T-helper 1 cell treated with Interleukin-12 subunit alpha and Interleukin-12 subunit beta and Interleukin-4 antibody, amounts not matched to agents 30 ng/mL and 1 ng/mL, for 36 hours (primary cell): ENCODE measurements at regions not wholly inside any gene's neighbourhood (a gene's known extent, or its start where the extent isn't known, plus 50 kb on each side); places are given as distances from the start of the nearest gene placed in this dataset.

Source experiments
- intact Hi-C: fragments of 100-400 bp; cut with micrococcal nuclease; formaldehyde crosslinking; loops from one replicate; pipeline ENCODE4 v1.15.1; 2024

DNA sequence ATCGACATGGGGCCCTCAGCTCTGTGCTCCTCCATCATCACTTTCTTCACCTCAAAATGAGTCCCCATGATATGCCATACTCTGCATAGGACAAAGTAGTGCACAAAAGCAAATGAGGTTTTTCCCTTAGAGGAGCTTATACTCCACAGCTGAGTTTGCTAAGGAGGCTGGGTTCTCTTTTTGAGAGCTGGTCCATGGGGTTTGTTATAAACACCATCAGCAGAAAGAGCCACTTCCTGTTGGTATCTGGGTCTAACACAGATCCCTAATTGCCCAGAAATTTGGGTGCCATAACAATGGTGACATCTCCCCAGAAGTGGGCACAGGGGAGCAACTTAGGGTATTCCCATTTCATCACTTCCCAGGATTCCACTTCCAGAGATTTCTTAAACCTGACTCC, 395.7 kb downstream of the FOXO1 start:
- intact Hi-C loops = no loop called here

GRCh38 chr13:40271271-40271885, 395.1 kb downstream of the FOXO1 start:
- intact Hi-C loops = no loop called here

- intact Hi-C loops = no loop called here
Measured at GRCh38 chr13:40271931-40272775, 394.3 kb downstream of the FOXO1 start.

- intact Hi-C loops = no loop called here
Measured at GRCh38 chr13:40272776-40273139, 393.7 kb downstream of the FOXO1 start.

DNA sequence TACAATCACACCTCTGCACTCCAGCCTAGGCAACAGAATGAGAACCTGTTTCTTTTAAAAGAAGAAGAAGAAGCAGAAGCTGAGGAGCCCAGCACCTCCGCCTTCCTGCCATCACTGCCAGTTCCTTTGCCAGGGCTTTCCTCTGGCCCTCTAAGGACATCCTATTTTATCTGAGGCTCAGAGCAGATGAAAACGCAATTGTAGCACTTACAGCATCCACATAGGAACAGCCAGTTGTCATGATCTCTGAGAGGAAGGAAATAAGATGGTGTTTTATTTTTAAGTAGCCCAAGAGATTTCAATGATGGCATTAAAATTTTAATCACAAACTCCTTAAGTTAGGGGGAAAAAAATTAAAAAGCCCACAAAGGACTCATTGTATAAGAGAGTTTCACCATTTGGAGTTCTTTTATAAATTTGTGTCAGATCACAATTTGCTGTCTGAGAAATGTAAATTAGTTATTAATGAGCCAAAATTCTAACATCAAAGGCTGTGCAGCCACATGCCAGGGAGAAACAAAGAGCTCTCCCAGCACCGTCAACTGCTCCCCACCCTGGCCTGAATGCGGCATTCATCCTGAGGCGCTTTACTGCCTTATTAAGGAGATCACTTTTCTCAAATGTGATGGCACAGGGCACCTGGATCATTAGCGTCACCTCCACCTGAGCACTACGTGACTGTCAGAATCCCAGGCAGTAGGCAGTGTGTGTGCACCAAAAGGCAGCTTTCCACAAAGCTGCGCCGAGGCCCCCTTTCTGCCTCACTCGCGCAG, 393.0 kb downstream of the FOXO1 start:
- intact Hi-C loops = no loop called here

DNA sequence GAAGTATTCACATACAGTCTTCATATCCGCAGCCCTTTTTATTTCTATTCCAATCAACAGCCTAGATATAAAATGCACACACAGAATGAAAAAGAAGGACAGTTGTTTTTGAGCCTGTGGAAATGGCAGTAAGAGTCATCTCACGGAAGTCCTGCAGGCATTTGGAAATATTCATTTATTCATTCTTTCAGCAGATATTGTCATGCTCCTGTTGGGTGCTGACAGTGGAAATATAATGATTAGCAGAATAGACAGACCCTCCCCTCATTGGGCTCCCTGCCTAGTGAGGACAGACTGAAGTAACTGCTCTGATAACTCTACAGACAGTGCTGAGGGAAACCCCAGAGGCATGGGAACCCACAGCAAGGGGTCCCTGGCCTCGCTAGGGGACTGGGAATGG, 392.3 kb downstream of the FOXO1 start:
- intact Hi-C loops = no loop called here

DNA sequence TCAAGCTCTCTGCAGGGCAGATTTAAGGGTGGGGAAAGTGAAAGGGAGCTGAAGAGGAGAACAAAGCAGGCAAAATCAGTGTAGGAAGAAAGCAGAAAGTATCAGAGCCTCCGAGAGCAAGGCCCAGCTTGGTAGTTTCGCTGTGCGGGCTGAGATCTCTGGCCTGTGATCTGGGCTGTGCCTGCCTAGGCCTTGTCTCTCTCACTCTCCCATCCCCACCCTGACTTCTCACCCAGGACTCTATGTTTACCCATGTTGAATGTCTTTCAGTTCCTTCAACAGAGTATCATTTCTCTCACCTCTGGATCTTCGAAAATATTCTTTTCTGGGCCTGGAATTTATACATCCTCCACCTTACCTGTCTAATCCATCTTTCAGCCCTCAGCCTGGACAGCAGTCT, 391.3 kb downstream of the FOXO1 start:
- intact Hi-C loops = no loop called here

- intact Hi-C loops = no loop called here
Measured at GRCh38 chr13:40275636-40276035, 390.8 kb downstream of the FOXO1 start.

DNA sequence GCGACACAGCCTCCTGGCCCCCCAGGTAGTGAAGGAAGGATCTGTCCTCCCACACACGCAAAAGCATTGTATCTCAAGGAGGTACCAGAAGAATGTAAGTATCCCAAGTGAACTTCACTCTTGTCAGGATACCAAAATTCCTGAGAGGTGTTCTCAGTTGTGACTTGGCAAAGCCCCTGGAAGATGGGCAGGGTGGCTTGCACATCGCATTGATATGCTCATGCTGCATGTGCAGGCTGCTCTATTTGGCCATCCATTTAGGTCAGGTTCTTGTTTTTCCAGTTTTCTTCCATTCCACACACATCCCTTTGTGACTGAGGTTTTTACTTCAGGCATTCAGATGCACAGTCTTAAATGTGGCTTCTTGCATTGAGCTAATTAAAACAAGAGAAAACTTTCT, 382.8 kb downstream of the FOXO1 start:
- intact Hi-C loops = no loop called here

GRCh38 chr13:40285634-40286033, 380.8 kb downstream of the FOXO1 start:
- intact Hi-C loops = no loop called here

DNA sequence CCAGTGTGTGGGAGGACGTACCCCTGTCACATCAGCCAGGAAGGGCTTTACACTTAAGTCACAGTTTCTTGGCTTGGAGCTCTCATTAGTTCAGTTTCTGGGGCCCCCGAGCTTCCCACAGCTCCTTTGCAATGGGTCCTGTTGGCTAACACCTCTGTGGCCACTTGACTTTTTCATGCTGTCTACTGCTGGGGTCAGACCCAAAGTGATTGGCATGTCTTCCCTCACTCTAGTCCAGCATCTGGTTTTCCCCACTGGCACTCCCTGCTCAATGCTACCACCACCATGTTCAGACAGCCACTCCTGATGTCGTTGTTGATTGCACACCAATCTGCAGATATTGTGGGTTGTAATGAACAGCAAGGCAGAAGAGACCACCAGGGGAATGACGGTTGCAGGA, 379.0 kb downstream of the FOXO1 start:
- intact Hi-C loops = no loop called here

DNA sequence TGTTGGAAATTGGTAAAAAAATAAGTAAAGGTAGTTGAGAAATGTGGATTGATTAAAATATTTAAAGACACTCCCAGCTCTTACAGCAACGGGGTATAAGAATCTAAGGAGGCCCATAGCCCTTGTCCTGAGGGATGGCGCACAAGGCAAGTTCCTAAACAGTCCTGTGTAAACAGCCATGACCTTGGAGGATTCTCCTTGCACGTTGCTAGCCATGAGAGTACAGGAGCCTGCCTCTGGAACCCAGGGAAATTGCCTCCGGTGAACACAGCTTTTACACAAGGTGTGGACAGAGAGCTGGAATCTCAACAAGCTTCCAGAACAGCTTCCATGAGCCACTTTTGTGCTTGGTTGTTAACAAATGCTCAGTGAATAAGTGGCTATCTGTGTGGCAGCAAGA, 378.2 kb downstream of the FOXO1 start:
- intact Hi-C loops = no loop called here

DNA sequence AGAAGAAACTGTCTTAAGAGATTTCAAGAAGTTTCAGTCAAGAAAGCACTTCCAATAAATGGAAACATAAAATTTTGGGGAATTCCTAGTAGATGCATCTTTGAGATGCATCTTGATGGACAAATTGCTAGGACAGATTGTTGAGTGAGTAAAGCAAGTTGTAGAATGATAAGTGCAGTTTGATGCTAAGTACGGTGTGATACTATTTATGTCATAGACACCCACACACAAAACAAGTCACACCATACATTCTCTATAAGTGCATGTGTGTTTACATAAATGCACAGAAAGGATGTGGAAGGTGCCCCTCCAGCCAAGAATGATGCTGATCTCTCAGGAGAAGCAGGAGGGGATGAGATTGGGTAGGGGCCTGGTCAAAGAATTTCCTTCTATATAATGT, 375.7 kb downstream of the FOXO1 start:
- intact Hi-C loops = no loop called here

GRCh38 chr13:40292108-40292507, 374.3 kb downstream of the FOXO1 start:
- intact Hi-C loops = no loop called here

DNA sequence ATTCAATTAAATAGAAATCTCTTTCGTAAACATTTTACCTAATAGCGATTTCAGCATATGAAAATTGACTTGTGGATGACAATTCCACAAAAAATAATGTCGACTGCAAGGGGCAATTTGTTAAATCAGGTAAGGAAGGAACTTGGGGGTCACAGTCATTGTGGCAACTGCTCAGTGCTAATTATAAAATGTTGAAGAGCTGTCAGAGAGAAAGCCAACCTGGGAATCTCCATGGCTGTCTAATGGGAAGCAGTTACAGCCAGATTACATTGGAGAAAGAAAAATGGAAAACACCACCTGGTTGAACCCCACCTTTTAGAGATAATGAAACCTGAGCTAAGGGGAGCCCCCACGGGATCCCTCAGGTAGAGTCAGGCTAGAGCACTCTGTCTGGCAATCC, 373.9 kb downstream of the FOXO1 start:
- intact Hi-C loops = no loop called here

GRCh38 chr13:40302351-40302750, 364.1 kb downstream of the FOXO1 start:
- intact Hi-C loops = no loop called here

DNA sequence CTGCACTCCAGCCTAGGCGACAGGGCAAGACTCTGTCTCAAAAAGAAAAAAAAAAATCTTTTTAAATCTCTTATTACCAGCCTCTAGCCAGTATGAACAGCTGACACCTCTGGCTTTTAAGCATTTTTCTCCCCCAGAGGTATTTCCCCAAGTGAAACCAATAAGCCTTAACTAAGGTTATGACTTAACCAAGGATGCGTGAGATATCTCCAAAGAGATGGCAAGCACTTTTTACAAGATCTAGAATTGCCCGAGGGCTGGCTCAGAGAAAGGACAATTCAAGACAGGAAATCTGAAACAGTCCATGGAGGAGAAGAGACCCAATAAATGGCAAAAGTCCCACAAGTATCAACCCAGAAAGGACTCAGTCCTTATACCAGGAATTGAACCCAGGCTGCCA, 362.1 kb downstream of the FOXO1 start:
- intact Hi-C loops = no loop called here

DNA sequence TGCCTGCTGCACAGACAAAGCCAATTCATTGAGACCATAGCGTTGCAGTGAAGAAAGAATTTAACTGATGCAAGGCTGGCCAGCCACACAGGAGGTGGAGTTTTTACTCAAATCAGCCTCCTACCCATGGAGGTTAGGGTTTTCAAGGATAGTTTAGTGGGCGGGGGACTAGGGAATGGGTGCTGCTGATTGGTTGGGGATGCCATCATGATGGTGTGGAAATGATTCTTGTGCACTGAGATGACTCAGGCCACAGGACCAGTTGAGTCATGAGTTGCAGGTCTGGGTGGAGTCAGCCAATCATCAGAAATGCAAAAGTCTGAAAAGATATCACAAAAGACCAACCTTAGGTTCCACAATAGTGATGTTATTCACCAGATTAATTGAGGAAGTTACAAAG, 359.6 kb downstream of the FOXO1 start:
- intact Hi-C loops = no loop called here

DNA sequence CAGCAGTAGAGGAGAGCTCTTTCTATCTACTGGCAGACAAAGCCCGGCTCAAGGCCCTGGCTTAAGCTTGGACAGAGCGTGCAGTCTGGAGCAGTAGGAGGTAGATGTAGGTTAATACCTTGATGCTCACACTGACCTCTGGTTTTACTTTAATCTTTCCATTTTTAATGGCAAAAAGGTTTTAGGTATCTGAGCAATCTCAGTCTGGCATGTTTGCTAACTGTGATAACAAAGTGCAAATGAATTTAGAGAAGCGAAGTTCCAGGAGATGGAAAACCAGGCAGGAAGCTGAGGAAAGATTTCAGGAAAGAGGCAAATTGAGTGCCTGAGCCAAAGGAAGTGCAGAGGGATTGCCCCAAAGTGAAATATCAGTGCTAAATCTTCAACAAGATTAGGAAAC, 356.6 kb downstream of the FOXO1 start:
- intact Hi-C loops = loop anchor here (10.0 kb wide), 1 partner anchor 1275 kb away; the partner anchor contains the start of genes NHLRC3 and PROSER1

DNA sequence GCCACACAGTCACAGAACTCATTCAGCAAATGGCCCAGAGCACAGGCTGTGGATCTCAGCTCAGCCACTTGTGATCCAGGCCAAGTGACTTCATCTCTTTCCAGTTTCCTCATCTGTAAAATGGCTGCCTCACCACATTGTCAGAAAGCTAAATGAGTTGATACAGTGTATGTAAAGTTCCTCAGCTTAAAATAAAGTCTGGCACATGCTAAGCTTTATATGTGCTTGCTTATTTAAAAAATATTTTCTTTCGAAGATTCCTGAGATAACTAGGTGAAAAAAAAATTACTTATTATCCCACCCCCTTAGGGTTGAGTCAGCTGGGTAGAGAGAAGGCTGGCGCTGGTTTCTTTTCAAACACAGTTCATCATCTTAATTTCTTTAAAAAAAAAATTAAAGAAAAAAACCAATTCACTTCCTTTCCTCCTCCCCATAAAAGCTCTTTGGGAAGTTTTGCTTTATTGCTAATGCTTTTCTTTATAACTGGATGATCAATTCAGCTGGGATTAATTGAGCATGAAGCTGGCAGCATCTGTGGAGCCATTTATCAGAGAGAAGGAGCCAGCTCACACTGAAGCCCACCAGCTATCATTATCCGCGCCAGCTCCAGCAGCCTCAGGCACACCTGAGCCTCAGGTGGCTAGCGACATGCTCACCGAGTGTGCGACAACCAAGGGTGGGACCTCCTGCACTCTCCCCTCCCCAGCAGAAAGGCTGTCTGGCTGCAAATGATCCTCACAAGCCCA, 354.9 kb downstream of the FOXO1 start:
- intact Hi-C loops = loop anchor here (10.0 kb wide), 1 partner anchor 1277 kb away; the partner anchor contains the start of genes NHLRC3 and PROSER1
